SK-N-SH (cell line): ENCODE measurements at regions not wholly inside any gene's neighbourhood (a gene's known extent, or its start where the extent isn't known, plus 50 kb on each side); places are given as distances from the start of the nearest gene placed in this dataset.

Experiments
- CTCF ChIA-PET: fragments of 300-600, 350-600 bp; formaldehyde crosslinking; extraction: SDS; loops from one replicate; lab custom pipeline; 2021; lab: Yijun Ruan, JAX
- POLR2A ChIA-PET: fragments of 350-600 bp; sonication (Branson Sonifier 250); formaldehyde crosslinking; extraction: SDS; loops from one replicate; lab custom pipeline; 2020; ENCODE audit warnings: antibody characterized with exemption, inconsistent platforms; lab: Yijun Ruan, JAX
- DNase-seq: peaks from one replicate; pipeline ENCODE4 v3.0.0; 2012
- H2AFZ ChIP-seq: fragments of 200-600 bp; sonication (generic); 2 replicates; pipeline ENCODE4 v1.8.1; 2016; ENCODE audit warnings: antibody characterized with exemption, mild to moderate bottlenecking, low read depth
- H3F3A ChIP-seq: fragments of 200-600 bp; sonication (generic); replicated peaks from 2 replicates; pipeline ENCODE3; 2016; ENCODE audit warnings: antibody characterized with exemption, mild to moderate bottlenecking; ENCODE audit not compliant: insufficient read depth
- H3K27ac ChIP-seq, 2 experiments: fragments of 200-500 bp in 1 of 2; fragments of 200-600 bp in 1 of 2; sonication (Bioruptor generic) in 1 of 2; sonication (generic), shearing (Covaris generic) in 1 of 2; 2 replicates each; pipeline versions ENCODE4 v1.5.1 to v1.6.1; 2014 to 2016; ENCODE audit warnings: low read depth in 2 of 2, inconsistent platforms in 1 of 2, low read length in 1 of 2, mild to moderate bottlenecking in 1 of 2, mixed read lengths in 1 of 2
- H3K27me3 ChIP-seq: fragments of 200-600 bp; sonication (generic), shearing (Covaris generic); 2 replicates; pipeline ENCODE4 v1.6.1; 2016; ENCODE audit warnings: mixed run types; ENCODE audit not compliant: insufficient read depth
- H3K36me3 ChIP-seq, 2 experiments: fragments of 200-500 bp in 1 of 2; fragments of 200-600 bp in 1 of 2; sonication (Bioruptor generic) in 1 of 2; sonication (generic) in 1 of 2; replicated peaks in 1 of 2; 2 replicates each; pipeline versions ENCODE3 to v1.5.1; 2014 to 2016; ENCODE audit warnings: low read length in 1 of 2, mild to moderate bottlenecking in 1 of 2; ENCODE audit not compliant: insufficient read depth in 2 of 2, control insufficient read depth in 1 of 2
- H3K4me1 ChIP-seq, 2 experiments: fragments of 200-500 bp in 1 of 2; fragments of 200-600 bp in 1 of 2; sonication (Bioruptor generic) in 1 of 2; sonication (generic), shearing (Covaris generic) in 1 of 2; 2 replicates each; pipeline versions ENCODE4 v1.5.1 to v1.6.1; 2014 to 2016; ENCODE audit warnings: low read depth in 1 of 2, low read length in 1 of 2, mixed run types in 1 of 2; ENCODE audit not compliant: insufficient read depth in 2 of 2, control insufficient read depth in 1 of 2
- H3K4me2 ChIP-seq: fragments of 200-600 bp; sonication (generic), shearing (Covaris generic); 2 replicates; pipeline ENCODE4 v1.6.1; 2017; ENCODE audit warnings: mixed run types
- H3K4me3 ChIP-seq, 2 experiments: fragments of 200-500 bp in 1 of 2; fragments of 200-600 bp in 1 of 2; sonication (Bioruptor generic) in 1 of 2; sonication (generic), shearing (Covaris generic) in 1 of 2; 2 replicates each; pipeline versions ENCODE4 v1.5.1 to v1.8.1; 2014 to 2016; ENCODE audit warnings: low read depth in 2 of 2, inconsistent platforms in 1 of 2, low read length in 1 of 2, mild to moderate bottlenecking in 1 of 2, mixed read lengths in 1 of 2, moderate library complexity in 1 of 2
- H3K79me2 ChIP-seq: fragments of 200-600 bp; sonication (generic); 2 replicates; pipeline ENCODE4 v1.8.1; 2017; ENCODE audit warnings: mild to moderate bottlenecking; ENCODE audit not compliant: insufficient read depth
- H3K9ac ChIP-seq: fragments of 200-600 bp; sonication (generic); 2 replicates; pipeline ENCODE4 v1.6.1; 2017; ENCODE audit warnings: mixed run types
- H3K9me2 ChIP-seq: fragments of 200-600 bp; sonication (generic); 2 replicates; pipeline ENCODE4 v1.6.1; 2017; ENCODE audit warnings: mixed run types
- H3K9me3 ChIP-seq: fragments of 200-600 bp; sonication (generic); 2 replicates; pipeline ENCODE4 v1.6.1; 2017; ENCODE audit warnings: mixed run types, mild to moderate bottlenecking, moderate library complexity
- H4K20me1 ChIP-seq: fragments of 200-600 bp; sonication (generic); 2 replicates; pipeline ENCODE4 v1.6.1; 2017; ENCODE audit warnings: mild to moderate bottlenecking, mixed run types; ENCODE audit not compliant: insufficient read depth
- CHD2 ChIP-seq: fragments of 150-350 bp; IDR thresholded peaks from 2 replicates; pipeline ENCODE4 v1.6.1; 2018; ENCODE audit warnings: low read length; ENCODE audit not compliant: partially characterized antibody
- EZH2phosphoT487 ChIP-seq: fragments of 200-600 bp; sonication (generic); IDR thresholded peaks from 2 replicates; pipeline ENCODE4 v1.6.1; 2017; ENCODE audit warnings: low read depth, mixed run types, mild to moderate bottlenecking, antibody characterized with exemption, moderate library complexity, borderline replicate concordance
- FOSL2 ChIP-seq: IDR thresholded peaks from 2 replicates; pipeline ENCODE4 v1.4.0; 2012; ENCODE audit warnings: low read depth, mild to moderate bottlenecking, moderate library complexity, borderline replicate concordance
- GABPA ChIP-seq: IDR thresholded peaks from 2 replicates; pipeline ENCODE4 v1.4.0; 2012; ENCODE audit warnings: low read depth, mild to moderate bottlenecking
- MAX ChIP-seq: IDR thresholded peaks from 2 replicates; pipeline ENCODE4 v1.4.0; 2012; ENCODE audit warnings: low read depth
- MEF2A ChIP-seq: IDR thresholded peaks from 2 replicates; pipeline ENCODE4 v1.4.0; 2012; ENCODE audit warnings: low read depth, borderline replicate concordance
- MXI1 ChIP-seq: IDR thresholded peaks from 2 replicates; pipeline ENCODE4 v1.6.1; 2012; ENCODE audit warnings: mild to moderate bottlenecking, low read depth, low read length, improper control_type of control experiment
- NRF1 ChIP-seq: IDR thresholded peaks from 2 replicates; pipeline ENCODE4 v1.6.1; 2012; ENCODE audit warnings: low read depth, mild to moderate bottlenecking, low read length
- RFX5 ChIP-seq: IDR thresholded peaks from 2 replicates; pipeline ENCODE4 v1.6.1; 2012; ENCODE audit warnings: mild to moderate bottlenecking, improper control_type of control experiment, low read length
- RXRA ChIP-seq: IDR thresholded peaks from 2 replicates; pipeline ENCODE4 v1.4.0; 2012; ENCODE audit warnings: low read depth, mild to moderate bottlenecking, borderline replicate concordance
- SIN3A ChIP-seq: IDR thresholded peaks from 2 replicates; pipeline ENCODE4 v1.6.1; 2012; ENCODE audit warnings: low read depth, mild to moderate bottlenecking, low read length, moderate library complexity, borderline replicate concordance
- SMC3 ChIP-seq: IDR thresholded peaks from 2 replicates; pipeline ENCODE4 v1.6.1; 2012; ENCODE audit warnings: low read depth, low read length, improper control_type of control experiment
- USF1 ChIP-seq: IDR thresholded peaks from 2 replicates; pipeline ENCODE4 v1.4.0; 2012; ENCODE audit warnings: low read depth, borderline replicate concordance
- WGBS: methylation state at CpG from one replicate; pipeline ENCODE4 v1.1.6; 2017; ENCODE audit warnings: low lambda C conversion rate; 5-methylcytosine and 5-hydroxymethylcytosine counted together

- TF ChIP-seq GABPA = no peak
- no peak for TF ChIP-seq EZH2phosphoT487
- TF ChIP-seq USF1 = no peak
- no peak for TF ChIP-seq SMC3
- no peak for TF ChIP-seq RXRA
- TF ChIP-seq SIN3A = no peak
- no peak for TF ChIP-seq NRF1
- no peak for TF ChIP-seq CHD2
- no peak for TF ChIP-seq FOSL2
- ChIA-PET CTCF (interaction anchor here (0.7 kb wide), 1 partner anchor 18 kb away, joined by 3 read pairs; no protein-coding TSS in a partner anchor), POLR2A (no interaction called here)
- Histone ChIP-seq H3K4me2 (no peak overlapping the region), H3K4me1 (peaks cover 0 to 12% of the 10 kb centered on the region in 2 experiments; a peak in 1 of 4 replicates), H3K9ac (no peak overlapping the region), H4K20me1 (no peaks in the 10 kb centered on the region), H3K27ac (no peak overlapping the region), H2AFZ (no peak overlapping the region), H3K36me3 (no peaks in the 10 kb centered on the region), H3K9me2 (no peaks in the 10 kb centered on the region), H3K9me3 (no peaks in the 10 kb centered on the region), H3F3A (no peaks in the 10 kb centered on the region), H3K4me3 (no peak overlapping the region), H3K27me3 (peaks cover 35% of the 10 kb centered on the region; the same call in 1 of the 2 replicates), H3K79me2 (no peaks in the 10 kb centered on the region)
- whole genome bisulfite sequencing = 66% methylated on average over 4 of the region's 4 CpGs
- DNase-seq = no peak
Observed at GRCh38 chr3:194013928-194014327, 122.0 kb upstream of the HES1 start.

GRCh38 chr3:194014756-194015155 is 121.2 kb upstream of the HES1 start:
- POLR2A ChIA-PET = no interaction called here
- H3K9me3 ChIP-seq = no peaks in the 10 kb centered on the region

More at GRCh38 chr3:194014756-194015155, 121.2 kb upstream of the HES1 start:
- Histone ChIP-seq H2AFZ (no peak overlapping the region), H3K4me3 (no peak overlapping the region), H3K4me2 (no peak overlapping the region), H3K79me2 (no peaks in the 10 kb centered on the region), H3K9ac (no peak overlapping the region), H3F3A (no peaks in the 10 kb centered on the region), H3K36me3 (no peaks in the 10 kb centered on the region), H3K4me1 (peaks cover 0 to 12% of the 10 kb centered on the region in 2 experiments; a peak in 1 of 4 replicates), H3K27ac (no peak overlapping the region), H3K9me2 (no peaks in the 10 kb centered on the region), H3K27me3 (peaks cover 29% of the 10 kb centered on the region; the same call in 1 of the 2 replicates), H4K20me1 (no peaks in the 10 kb centered on the region)
- CTCF ChIA-PET = no interaction called here
- no peak for DNase-seq
- TF ChIP-seq RFX5 (no peak), MXI1 (no peak), MEF2A (no peak), MAX (no peak)
- WGBS = 51% methylated on average over 4 of the region's 4 CpGs
